GM10266 (cell line): ENCODE measurements at regions not wholly inside any gene's neighbourhood (a gene's known extent, or its start where the extent isn't known, plus 50 kb on each side); places are given as distances from the start of the nearest gene placed in this dataset.

Experiments
- DNase-seq: peaks from one replicate; pipeline ENCODE4 v3.0.0; 2012; ENCODE audit errors: extremely low spot score
- TF ChIP-seq, protein P1 (sequence below): IDR thresholded peaks from 2 replicates; pipeline ENCODE4 v1.5.1; 2012; ENCODE audit warnings: mild to moderate bottlenecking, low read depth; ENCODE audit not compliant: control insufficient read depth, insufficient read depth; ENCODE audit errors: missing control alignments

DNA sequence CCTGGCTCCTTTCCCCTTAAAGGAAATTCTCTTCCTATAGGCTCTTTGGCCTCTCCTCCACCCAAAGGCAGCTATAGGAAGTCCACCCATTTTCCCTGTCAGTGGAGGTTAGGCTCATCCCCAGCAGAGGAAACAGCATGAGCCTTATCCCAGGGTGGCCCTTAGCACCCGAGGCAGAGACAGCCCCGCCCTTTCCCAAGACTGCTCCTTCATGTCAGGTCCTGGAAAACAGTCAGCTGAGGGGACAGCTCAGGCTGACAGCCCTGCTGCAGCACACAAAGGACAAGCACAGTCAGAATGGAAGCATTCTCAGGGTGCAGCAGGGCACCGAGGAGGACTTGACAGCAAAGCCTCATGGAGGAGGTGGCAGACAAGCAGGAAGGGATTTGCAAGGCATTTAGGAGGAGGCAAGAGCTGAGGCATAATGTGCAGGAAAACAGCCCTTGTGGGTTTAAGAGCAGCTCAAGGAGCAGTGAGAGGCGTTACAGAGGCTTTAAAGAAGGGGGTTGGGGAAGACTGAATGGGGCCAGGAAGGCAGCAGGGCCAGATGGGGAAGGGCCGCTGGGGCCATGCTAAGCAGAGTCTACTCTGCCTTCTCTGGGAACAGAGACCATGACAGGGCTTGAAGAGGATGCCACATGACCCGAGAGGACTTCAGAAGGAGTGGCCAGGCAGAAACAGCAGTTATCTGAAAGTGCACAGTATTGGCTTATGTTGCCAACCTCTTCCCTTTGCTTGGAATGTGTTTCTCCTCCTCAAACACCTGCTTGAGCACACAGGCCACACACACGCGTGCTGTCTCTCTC is 216.6 kb downstream of the SH3BP4 start:
- TF ChIP-seq, protein P1, sequence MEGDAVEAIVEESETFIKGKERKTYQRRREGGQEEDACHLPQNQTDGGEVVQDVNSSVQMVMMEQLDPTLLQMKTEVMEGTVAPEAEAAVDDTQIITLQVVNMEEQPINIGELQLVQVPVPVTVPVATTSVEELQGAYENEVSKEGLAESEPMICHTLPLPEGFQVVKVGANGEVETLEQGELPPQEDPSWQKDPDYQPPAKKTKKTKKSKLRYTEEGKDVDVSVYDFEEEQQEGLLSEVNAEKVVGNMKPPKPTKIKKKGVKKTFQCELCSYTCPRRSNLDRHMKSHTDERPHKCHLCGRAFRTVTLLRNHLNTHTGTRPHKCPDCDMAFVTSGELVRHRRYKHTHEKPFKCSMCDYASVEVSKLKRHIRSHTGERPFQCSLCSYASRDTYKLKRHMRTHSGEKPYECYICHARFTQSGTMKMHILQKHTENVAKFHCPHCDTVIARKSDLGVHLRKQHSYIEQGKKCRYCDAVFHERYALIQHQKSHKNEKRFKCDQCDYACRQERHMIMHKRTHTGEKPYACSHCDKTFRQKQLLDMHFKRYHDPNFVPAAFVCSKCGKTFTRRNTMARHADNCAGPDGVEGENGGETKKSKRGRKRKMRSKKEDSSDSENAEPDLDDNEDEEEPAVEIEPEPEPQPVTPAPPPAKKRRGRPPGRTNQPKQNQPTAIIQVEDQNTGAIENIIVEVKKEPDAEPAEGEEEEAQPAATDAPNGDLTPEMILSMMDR = no peak
- no peak for DNase-seq

DNA sequence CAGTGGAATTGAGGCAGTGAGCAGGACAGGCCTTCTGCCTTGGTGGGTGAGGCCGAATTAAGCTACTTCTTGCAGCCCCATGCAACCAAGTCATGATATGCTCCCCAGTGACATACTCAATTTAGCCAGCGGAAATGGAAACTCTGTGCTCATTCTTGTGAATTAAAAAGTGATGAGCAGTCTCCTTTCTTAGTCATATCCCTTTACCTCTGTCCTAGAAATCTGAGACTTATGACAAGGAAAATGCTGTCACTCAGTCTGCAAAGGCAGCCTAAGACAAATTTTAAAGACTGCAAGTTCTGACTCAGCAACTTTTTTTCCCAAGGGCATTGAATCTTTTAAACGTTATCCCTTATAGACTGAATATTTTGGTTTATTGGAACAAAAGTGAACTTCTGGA is 218.2 kb downstream of the SH3BP4 start:
- TF ChIP-seq, protein P1 = no peak
- no peak for DNase-seq

- DNase-seq = no peak
- TF ChIP-seq, protein P1 = no peak
These were observed 219.0 kb downstream of the SH3BP4 start for GRCh38 chr2:235170536-235171521.

- TF ChIP-seq, protein P1 = no peak
- no peak for DNase-seq
These were observed 219.8 kb downstream of the SH3BP4 start for GRCh38 chr2:235171550-235172031.

DNA sequence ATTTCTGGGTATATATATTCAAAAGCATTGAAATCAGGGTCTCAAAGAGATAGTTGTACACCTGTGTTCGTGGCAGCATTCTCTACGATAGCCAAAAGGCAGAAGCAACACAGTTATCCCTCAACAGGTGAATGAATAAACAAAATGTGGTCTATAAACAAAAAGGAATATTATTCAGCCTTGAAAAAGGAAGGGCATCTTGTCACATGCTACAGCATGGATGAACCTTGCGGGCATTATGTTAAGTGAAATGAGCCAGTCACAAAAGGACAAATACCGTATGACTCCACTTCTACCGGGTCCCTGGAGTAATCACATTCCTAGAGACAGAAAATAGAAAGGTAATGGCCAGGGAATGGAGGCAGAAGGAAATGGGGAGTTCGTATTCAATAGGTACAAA is 228.8 kb downstream of the SH3BP4 start:
- no peak for DNase-seq

DNA sequence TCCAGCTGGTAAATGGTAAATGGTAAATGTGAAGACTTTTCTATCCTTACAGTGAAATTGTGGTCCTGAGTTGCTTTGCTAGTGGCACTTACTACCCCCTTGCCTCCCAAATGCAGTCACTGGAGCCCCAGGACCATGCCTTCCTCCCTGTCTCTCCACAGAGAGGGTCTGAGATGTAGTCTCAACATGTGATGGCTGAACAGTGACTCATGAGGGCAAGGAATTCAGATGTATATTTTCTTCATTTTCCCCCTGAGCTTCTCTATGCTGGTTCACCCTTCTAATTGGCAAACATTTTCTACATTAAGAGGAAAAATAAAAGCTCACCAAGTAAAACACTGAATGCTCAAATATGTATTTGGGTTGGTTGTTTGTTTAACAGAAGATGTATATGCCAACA is 232.0 kb downstream of the SH3BP4 start:
- TF ChIP-seq, protein P1 = no peak
- DNase-seq = no peak

More for the DNA sequence above, 228.8 kb downstream of the SH3BP4 start:
- TF ChIP-seq, protein P1 = no peak
